ENCODE measurements at regions not wholly inside any gene's neighbourhood (a gene's known extent, or its start where the extent isn't known, plus 50 kb on each side); places are given as distances from the start of the nearest gene placed in this dataset.

GRCh38 chr15:46808834-46809233 lies 908.5 kb upstream of the SEMA6D start:
- TF ChIP-seq CTCF (IDR thresholded peaks at IDR 0.05) (no peak), MAFK (IDR thresholded peaks at IDR 0.05; ENCODE audit: partially characterized antibody) (no peak), GATA3 (IDR thresholded peaks at IDR 0.05; ENCODE audit: borderline replicate concordance) (no peak), RAD21 (conservative IDR thresholded peaks at IDR 0.05 in 1 of 2, IDR thresholded peaks at IDR 0.05 in 1 of 2) (no peak), CBX8 (IDR thresholded peaks at IDR 0.05) (no peak)
- TF ChIP-seq, protein P1, sequence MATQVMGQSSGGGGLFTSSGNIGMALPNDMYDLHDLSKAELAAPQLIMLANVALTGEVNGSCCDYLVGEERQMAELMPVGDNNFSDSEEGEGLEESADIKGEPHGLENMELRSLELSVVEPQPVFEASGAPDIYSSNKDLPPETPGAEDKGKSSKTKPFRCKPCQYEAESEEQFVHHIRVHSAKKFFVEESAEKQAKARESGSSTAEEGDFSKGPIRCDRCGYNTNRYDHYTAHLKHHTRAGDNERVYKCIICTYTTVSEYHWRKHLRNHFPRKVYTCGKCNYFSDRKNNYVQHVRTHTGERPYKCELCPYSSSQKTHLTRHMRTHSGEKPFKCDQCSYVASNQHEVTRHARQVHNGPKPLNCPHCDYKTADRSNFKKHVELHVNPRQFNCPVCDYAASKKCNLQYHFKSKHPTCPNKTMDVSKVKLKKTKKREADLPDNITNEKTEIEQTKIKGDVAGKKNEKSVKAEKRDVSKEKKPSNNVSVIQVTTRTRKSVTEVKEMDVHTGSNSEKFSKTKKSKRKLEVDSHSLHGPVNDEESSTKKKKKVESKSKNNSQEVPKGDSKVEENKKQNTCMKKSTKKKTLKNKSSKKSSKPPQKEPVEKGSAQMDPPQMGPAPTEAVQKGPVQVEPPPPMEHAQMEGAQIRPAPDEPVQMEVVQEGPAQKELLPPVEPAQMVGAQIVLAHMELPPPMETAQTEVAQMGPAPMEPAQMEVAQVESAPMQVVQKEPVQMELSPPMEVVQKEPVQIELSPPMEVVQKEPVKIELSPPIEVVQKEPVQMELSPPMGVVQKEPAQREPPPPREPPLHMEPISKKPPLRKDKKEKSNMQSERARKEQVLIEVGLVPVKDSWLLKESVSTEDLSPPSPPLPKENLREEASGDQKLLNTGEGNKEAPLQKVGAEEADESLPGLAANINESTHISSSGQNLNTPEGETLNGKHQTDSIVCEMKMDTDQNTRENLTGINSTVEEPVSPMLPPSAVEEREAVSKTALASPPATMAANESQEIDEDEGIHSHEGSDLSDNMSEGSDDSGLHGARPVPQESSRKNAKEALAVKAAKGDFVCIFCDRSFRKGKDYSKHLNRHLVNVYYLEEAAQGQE (IDR thresholded peaks at IDR 0.05): no peak

All from A549 (cell line).